T-cell (primary cell): ENCODE measurements at regions not wholly inside any gene's neighbourhood (a gene's known extent, or its start where the extent isn't known, plus 50 kb on each side); places are given as distances from the start of the nearest gene placed in this dataset.

ENCODE experiments used
- ATAC-seq, 4 experiments: fragments of 200-7000 bp in 3 of 4; fragments of 150-1000 bp in 1 of 4; cut with Tn5 transposase; replicated peaks in 1 of 4; 1 replicate in 3 of 4; 2 replicates in 1 of 4; pipeline ENCODE4 v1.10.0; 2021; ENCODE audit warnings: moderate library complexity in 3 of 4, mild to moderate bottlenecking in 2 of 4, moderate number of reproducible peaks in 1 of 4
- CTCF ChIA-PET, 2 donors: fragments of 300-600 bp; sonication (Branson Sonifier 250); formaldehyde crosslinking; loops; one replicate each; lab custom pipeline; 2022; ENCODE audit warnings: antibody characterized with exemption in 2 of 2; lab: Charles Lee
- POLR2A ChIA-PET, 2 donors: fragments of 300-600 bp; sonication (Branson Sonifier 250); formaldehyde crosslinking; loops; one replicate each; lab custom pipeline; 2022; ENCODE audit warnings: antibody characterized with exemption in 2 of 2; lab: Charles Lee
- DNase-seq, 35 experiments: peaks; one replicate each; pipeline versions ENCODE4 v3.0.0 to v3.0.0-alpha.2; 2013 to 2023
- H3K27ac ChIP-seq: one replicate; pipeline ENCODE4 v1.5.1; 2013; ENCODE audit warnings: low read length
- H3K27me3 ChIP-seq, 2 experiments: replicated peaks in 1 of 2; 1 replicate in 1 of 2; 2 replicates in 1 of 2; pipeline versions ENCODE4 v1.6.1 to v1.7.0; 2013; ENCODE audit warnings: low read length in 1 of 2, mixed read lengths in 1 of 2; ENCODE audit not compliant: control insufficient read depth in 2 of 2, insufficient read depth in 2 of 2; ENCODE audit errors: extremely low read depth in 1 of 2
- H3K36me3 ChIP-seq, 2 donors: 1 replicate in 1 of 2; 2 replicates in 1 of 2; pipeline versions ENCODE4 v1.6.1 to v1.7.0; 2013; ENCODE audit warnings: low read length in 1 of 2; ENCODE audit not compliant: control insufficient read depth in 2 of 2, insufficient read depth in 1 of 2; ENCODE audit errors: extremely low read depth in 1 of 2
- H3K4me1 ChIP-seq, 2 experiments: 1 replicate in 1 of 2; 2 replicates in 1 of 2; pipeline versions ENCODE4 v1.6.1 to v1.7.0; 2013; ENCODE audit warnings: low read length in 2 of 2, mixed read lengths in 1 of 2; ENCODE audit not compliant: insufficient read depth in 2 of 2, control insufficient read depth in 1 of 2; ENCODE audit errors: extremely low read depth in 1 of 2
- H3K4me3 ChIP-seq, 2 donors: 1 replicate in 1 of 2; 2 replicates in 1 of 2; pipeline versions ENCODE4 v1.5.1 to v1.7.0; 2013; ENCODE audit warnings: mild to moderate bottlenecking in 2 of 2, low read length in 1 of 2, moderate library complexity in 1 of 2; ENCODE audit not compliant: control insufficient read depth in 1 of 2; ENCODE audit errors: extremely low read depth in 1 of 2
- H3K9me3 ChIP-seq: 2 replicates; pipeline ENCODE4 v1.7.0; 2013
- H3K27ac Mint-ChIP-seq, 2 donors: one replicate each; pipeline ENCODE4 v1.8.0; 2020 to 2021; ENCODE audit warnings: mild to moderate bottlenecking in 2 of 2, mixed read lengths in 2 of 2
- H3K27me3 Mint-ChIP-seq, 2 donors: one replicate each; pipeline ENCODE4 v1.8.0; 2021 to 2022; ENCODE audit warnings: mixed read lengths in 2 of 2
- H3K36me3 Mint-ChIP-seq: one replicate; pipeline ENCODE4 v1.8.0; 2021; ENCODE audit warnings: mixed read lengths
- H3K4me1 Mint-ChIP-seq, 3 donors: one replicate each; pipeline ENCODE4 v1.8.0; 2020 to 2022; ENCODE audit warnings: mixed read lengths in 3 of 3, mild to moderate bottlenecking in 1 of 3
- H3K4me3 Mint-ChIP-seq, 3 donors: one replicate each; pipeline ENCODE4 v1.8.0; 2020 to 2022; ENCODE audit warnings: mild to moderate bottlenecking in 3 of 3, mixed read lengths in 3 of 3, moderate library complexity in 3 of 3
- H3K9me3 Mint-ChIP-seq, 3 donors: one replicate each; pipeline ENCODE4 v1.8.0; 2020 to 2022; ENCODE audit warnings: mixed read lengths in 3 of 3
- WGBS: methylation state at CpG from one replicate; pipeline ENCODE4 v1.1.5; 2013; ENCODE audit warnings: missing lambda C conversion rate; ENCODE audit not compliant: insufficient coverage; 5-methylcytosine and 5-hydroxymethylcytosine counted together

DNA sequence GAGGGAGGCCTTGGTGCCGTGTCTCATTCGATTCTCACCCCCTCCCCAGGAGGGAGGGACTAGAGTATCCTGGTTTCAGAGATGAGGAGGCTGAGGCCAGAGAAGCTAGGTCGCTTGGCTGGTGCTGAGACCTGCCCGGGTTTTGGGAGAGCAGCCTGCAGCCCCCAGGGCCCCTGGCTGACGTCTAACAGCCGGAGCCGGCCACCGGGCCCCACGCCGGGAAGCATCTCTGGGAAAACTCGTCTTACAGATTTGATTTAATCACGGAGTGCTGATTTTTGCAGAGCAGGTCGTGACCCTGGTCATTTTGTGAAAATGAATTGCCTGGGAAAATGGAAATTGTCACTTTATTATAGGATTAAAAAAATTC lies 97.5 kb downstream of the MICALL2 start:
- Mint-ChIP-seq H3K27me3 (peaks cover 9 to 14% of the 10 kb centered on the region in 2 donors), H3K9me3 (peaks cover 0 to 7% (median 0%) of the 10 kb centered on the region in 3 donors), H3K4me1 (no peaks in the 10 kb centered on the region), H3K36me3 (no peaks in the 10 kb centered on the region), H3K4me3 (no peak overlapping the region), H3K27ac (no peak overlapping the region)
- no peak for ATAC-seq
- ChIA-PET POLR2A (no interaction called here), CTCF (no interaction called here)
- Histone ChIP-seq H3K27me3 (peaks cover 0 to 29% of the 10 kb centered on the region in 2 experiments), H3K36me3 (no peaks in the 10 kb centered on the region), H3K27ac (no peak overlapping the region), H3K4me3 (no peak overlapping the region), H3K4me1 (no peaks in the 10 kb centered on the region), H3K9me3 (no peaks in the 10 kb centered on the region)
- WGBS = 78% methylated on average over 8 of the region's 13 CpGs
- DNase-seq = no peak

DNA sequence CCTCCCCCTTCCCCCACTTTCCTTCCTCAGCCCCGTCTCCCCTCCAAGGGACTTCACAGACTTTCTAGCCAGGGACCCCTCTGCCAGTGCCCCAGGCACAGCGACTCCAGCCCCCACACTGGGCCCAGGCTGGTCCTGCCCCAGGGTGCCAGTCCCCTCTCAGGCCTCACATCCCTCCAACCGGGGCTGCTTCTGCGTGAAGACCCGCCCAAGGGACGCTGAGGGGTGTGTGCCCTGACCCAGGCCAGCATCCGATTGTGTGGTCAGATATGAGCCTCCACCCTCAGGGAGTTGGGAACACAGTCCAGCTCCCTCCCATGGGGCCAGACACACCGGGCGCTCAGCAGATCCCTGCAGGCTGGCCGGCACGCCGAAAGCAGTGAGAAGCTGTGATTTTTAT lies 97.0 kb downstream of the MICALL2 start:
- no peak overlapping the region for H3K27ac ChIP-seq
- ChIA-PET CTCF (no interaction called here), POLR2A (no interaction called here)
- no peak overlapping the region for H3K4me3 ChIP-seq
- peaks cover 0 to 7% (median 0%) of the 10 kb centered on the region in 3 donors for H3K9me3 Mint-ChIP-seq
- H3K27ac Mint-ChIP-seq = no peak overlapping the region
- no peaks in the 10 kb centered on the region for H3K4me1 Mint-ChIP-seq
- H3K36me3 Mint-ChIP-seq = no peaks in the 10 kb centered on the region
- no peaks in the 10 kb centered on the region for H3K36me3 ChIP-seq
- 55% methylated on average over 7 of the region's 12 CpGs for WGBS
- peaks cover 0 to 35% of the 10 kb centered on the region in 2 experiments for H3K27me3 ChIP-seq
- ATAC-seq (no peak), DNase-seq (no peak)
- no peaks in the 10 kb centered on the region for H3K9me3 ChIP-seq
- H3K4me1 ChIP-seq = no peaks in the 10 kb centered on the region
- H3K27me3 Mint-ChIP-seq = peaks cover 14 to 19% of the 10 kb centered on the region in 2 donors
- H3K4me3 Mint-ChIP-seq = no peak overlapping the region

DNA sequence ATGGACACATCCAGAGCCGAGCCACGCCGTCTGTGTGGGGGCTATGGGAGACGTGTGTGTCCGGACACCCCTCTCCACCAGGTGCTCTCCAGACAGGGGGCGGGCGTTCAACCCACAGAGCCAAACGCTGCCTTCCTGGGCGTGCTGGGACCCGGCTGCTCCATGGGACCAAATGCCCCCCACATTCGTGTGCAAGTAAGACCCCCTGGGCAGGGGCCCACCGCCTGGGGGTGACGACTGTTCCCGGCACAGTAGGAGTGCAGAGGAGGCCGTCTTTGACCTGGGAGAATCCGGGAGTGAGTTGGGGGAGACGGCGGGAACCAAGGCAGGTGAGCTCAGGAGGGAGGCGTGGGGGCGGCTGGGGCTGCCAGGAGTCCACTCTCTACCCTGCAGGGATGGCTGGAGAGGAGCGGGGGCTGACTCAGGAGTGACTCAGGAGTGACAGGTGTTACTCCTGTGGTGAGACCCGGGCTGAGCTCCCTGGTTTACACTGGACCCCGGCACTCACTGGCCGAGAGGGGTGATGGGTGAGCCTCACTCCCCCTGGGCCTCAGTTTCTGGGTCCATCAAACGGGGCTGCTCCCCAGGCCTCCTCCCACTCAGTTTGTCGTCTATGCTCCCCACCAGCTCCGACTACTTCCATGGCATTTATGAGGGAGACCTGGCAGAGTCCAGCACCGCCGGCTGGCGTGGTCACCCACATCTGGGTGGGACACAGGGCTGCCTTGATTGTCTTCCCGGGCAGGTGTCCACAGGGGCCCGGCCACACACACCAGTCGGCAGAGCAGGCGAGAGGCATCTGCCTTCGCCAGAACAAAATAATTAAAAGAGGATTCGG lies 95.0 kb downstream of the MICALL2 start:
- DNase-seq = no peak
- Histone ChIP-seq H3K4me1 (peaks cover 0 to 7% of the 10 kb centered on the region in 2 experiments), H3K9me3 (no peaks in the 10 kb centered on the region), H3K27me3 (peaks cover 0 to 54% of the 10 kb centered on the region in 2 experiments), H3K36me3 (no peaks in the 10 kb centered on the region), H3K27ac (no peak overlapping the region), H3K4me3 (no peak overlapping the region)
- peaks cover 0 to 6% (median 0%) of the 10 kb centered on the region in 3 donors for H3K4me1 Mint-ChIP-seq
- POLR2A ChIA-PET = no interaction called here
- CTCF ChIA-PET = no interaction called here
- no peak overlapping the region for H3K4me3 Mint-ChIP-seq
- no peak overlapping the region for H3K27ac Mint-ChIP-seq
- no peaks in the 10 kb centered on the region for H3K36me3 Mint-ChIP-seq
- peaks cover 23 to 34% of the 10 kb centered on the region in 2 donors for H3K27me3 Mint-ChIP-seq
- H3K9me3 Mint-ChIP-seq = peaks cover 0 to 7% (median 0%) of the 10 kb centered on the region in 3 donors
- 77% methylated on average over 34 of the region's 36 CpGs for WGBS
- no peak for ATAC-seq

DNA sequence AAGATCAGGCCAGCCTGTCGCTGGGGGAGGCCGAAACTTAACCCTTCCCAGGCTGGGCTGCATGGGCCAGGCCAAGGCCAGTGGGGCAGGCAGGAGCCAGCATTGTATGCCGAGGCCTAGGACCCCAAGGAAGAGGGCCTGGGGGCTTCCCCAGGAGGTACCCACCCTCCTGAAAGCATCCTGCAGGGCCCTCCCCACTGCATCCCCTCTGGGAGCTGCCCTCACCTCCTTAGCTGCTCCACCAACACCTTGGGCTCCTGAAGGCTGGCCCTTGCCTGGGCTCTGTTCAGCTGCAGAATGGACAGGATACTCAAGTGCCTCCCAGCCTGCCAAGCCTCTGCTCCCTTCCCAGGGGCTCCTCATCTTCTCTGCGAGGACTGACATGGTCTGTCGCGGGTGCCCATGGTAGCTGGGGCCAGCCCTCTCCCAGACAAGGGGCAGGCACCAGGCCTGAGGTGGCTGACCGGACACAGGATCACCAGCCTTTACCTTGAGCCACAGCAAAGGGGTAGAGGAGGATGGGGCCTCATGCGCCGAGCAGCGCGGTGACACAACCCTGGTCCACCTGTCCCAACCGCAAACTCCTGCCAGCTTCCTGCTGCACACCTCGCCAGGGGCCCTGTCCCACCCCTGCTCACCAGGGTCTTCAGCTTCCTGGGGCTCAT lies 94.2 kb downstream of the MICALL2 start:
- DNase-seq (no peak), ATAC-seq (no peak)
- peaks cover 29 to 39% of the 10 kb centered on the region in 2 donors for H3K27me3 Mint-ChIP-seq
- no peak overlapping the region for H3K27ac Mint-ChIP-seq
- peaks cover 0 to 7% (median 0%) of the 10 kb centered on the region in 3 donors for H3K9me3 Mint-ChIP-seq
- Histone ChIP-seq H3K36me3 (no peaks in the 10 kb centered on the region), H3K9me3 (no peaks in the 10 kb centered on the region), H3K27ac (no peak overlapping the region), H3K27me3 (peaks cover 0 to 58% of the 10 kb centered on the region in 2 experiments), H3K4me3 (no peak overlapping the region), H3K4me1 (peaks cover 0 to 7% of the 10 kb centered on the region in 2 experiments)
- 75% methylated on average over 8 of the region's 13 CpGs for WGBS
- H3K4me3 Mint-ChIP-seq = no peak overlapping the region
- H3K36me3 Mint-ChIP-seq = no peaks in the 10 kb centered on the region
- H3K4me1 Mint-ChIP-seq = peaks cover 0 to 6% (median 0%) of the 10 kb centered on the region in 3 donors
- ChIA-PET POLR2A (no interaction called here), CTCF (no interaction called here)

DNA sequence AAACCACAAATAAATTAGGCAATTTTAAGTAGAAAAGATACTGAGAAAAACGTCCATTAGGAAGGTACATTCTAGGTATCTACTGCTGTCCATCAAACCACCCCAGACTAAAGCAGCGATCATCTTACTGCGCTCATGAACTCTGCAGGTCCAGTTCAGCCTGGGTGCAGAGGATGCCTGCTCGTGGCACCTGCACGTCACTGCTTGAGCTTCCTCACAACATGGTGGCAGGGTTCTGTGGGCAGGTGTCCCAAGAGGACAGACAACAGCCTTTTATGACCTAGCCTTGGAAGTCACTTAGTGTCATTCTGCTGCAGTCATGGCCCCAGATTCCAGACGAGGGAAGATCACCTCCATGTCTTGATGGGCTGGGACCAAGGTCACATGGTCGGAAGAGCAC lies 93.4 kb downstream of the MICALL2 start:
- Histone ChIP-seq H3K4me3 (no peak overlapping the region), H3K36me3 (no peaks in the 10 kb centered on the region), H3K9me3 (no peaks in the 10 kb centered on the region), H3K27ac (no peak overlapping the region), H3K4me1 (peaks cover 0 to 7% of the 10 kb centered on the region in 2 experiments), H3K27me3 (peaks cover 0 to 66% of the 10 kb centered on the region in 2 experiments)
- Mint-ChIP-seq H3K36me3 (no peaks in the 10 kb centered on the region), H3K4me1 (peaks cover 0 to 6% (median 0%) of the 10 kb centered on the region in 3 donors), H3K27me3 (peaks cover 31 to 47% of the 10 kb centered on the region in 2 donors), H3K9me3 (peaks cover 0 to 7% (median 0%) of the 10 kb centered on the region in 3 donors), H3K27ac (no peak overlapping the region), H3K4me3 (no peak overlapping the region)
- ATAC-seq (no peak), DNase-seq (no peak)
- CTCF ChIA-PET = no interaction called here
- POLR2A ChIA-PET = no interaction called here
- WGBS = 79% methylated on average over 6 of the region's 7 CpGs

DNA sequence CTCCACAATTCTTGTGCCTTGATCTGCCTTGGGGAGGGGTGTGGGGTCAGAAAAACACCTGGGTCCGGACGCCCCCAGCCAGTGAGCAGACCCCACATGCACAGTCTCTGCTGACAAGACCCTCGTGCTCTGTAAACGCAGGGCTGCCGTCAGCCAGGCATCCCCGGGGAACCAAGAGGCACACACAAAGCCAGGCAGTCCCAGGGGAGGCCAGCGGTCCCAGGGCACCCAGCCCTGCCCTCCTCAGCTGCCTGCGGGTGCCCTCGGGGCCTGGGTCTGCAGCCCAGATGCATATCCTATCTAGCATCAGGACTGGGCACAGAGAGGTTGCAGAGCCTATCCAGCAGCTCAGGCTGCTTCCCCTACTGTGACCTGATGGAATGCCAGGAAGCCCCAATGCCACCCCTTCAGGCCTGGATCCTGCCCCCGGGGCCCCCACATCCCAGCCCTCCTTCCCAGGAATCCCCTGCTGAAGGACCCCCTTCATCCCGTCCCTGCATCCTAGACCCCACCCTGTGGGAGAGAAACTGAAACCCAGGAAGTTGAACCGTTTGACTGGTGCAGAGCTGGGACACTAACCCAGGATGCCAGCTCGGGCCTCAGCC lies 92.4 kb downstream of the MICALL2 start:
- Histone ChIP-seq H3K9me3 (no peaks in the 10 kb centered on the region), H3K4me1 (peaks cover 0 to 7% of the 10 kb centered on the region in 2 experiments), H3K36me3 (no peaks in the 10 kb centered on the region), H3K27me3 (peaks cover 0 to 72% of the 10 kb centered on the region in 2 experiments), H3K4me3 (no peak overlapping the region), H3K27ac (no peak overlapping the region)
- ATAC-seq = no peak
- WGBS = 58% methylated on average over 12 of the region's 13 CpGs
- Mint-ChIP-seq H3K36me3 (no peaks in the 10 kb centered on the region), H3K27ac (no peak overlapping the region), H3K27me3 (peaks cover 31 to 51% of the 10 kb centered on the region in 2 donors), H3K9me3 (peaks cover 0 to 7% (median 0%) of the 10 kb centered on the region in 3 donors), H3K4me1 (peaks cover 0 to 6% (median 0%) of the 10 kb centered on the region in 3 donors), H3K4me3 (no peak overlapping the region)
- ChIA-PET CTCF (no interaction called here), POLR2A (no interaction called here)
- DNase-seq = no peak
